ENCODE measurements at regions not wholly inside any gene's neighbourhood (a gene's known extent, or its start where the extent isn't known, plus 50 kb on each side); places are given as distances from the start of the nearest gene placed in this dataset.

GRCh38 chr5:133777951-133778350 is 165.6 kb upstream of the FSTL4 start:
- H3K4me1 Mint-ChIP-seq (ENCODE audit: low read depth) = no peaks in the 10 kb centered on the region
- H3K4me3 Mint-ChIP-seq (ENCODE audit: low read depth) = no peak overlapping the region
- no peak for TF ChIP-seq CTCF (IDR thresholded peaks at IDR 0.05; ENCODE audit: unreplicated experiment)
- DNase-seq (ENCODE audit: low spot score, unreplicated experiment) = no peak
- H3K9me3 Mint-ChIP-seq (ENCODE audit: low read depth) = no peaks in the 10 kb centered on the region
- peaks cover 4% of the 10 kb centered on the region for H3K27me3 Mint-ChIP-seq
- no peaks in the 10 kb centered on the region for H3K36me3 Mint-ChIP-seq (ENCODE audit: insufficient read depth)
- H3K27ac Mint-ChIP-seq = no peak overlapping the region

- peaks cover 4% of the 10 kb centered on the region for H3K27me3 Mint-ChIP-seq
- no peak for DNase-seq (ENCODE audit: low spot score, unreplicated experiment)
- H3K27ac Mint-ChIP-seq = no peak overlapping the region
- H3K4me3 Mint-ChIP-seq (ENCODE audit: low read depth) = no peak overlapping the region
- no peaks in the 10 kb centered on the region for H3K4me1 Mint-ChIP-seq (ENCODE audit: low read depth)
- no peak for TF ChIP-seq CTCF (IDR thresholded peaks at IDR 0.05; ENCODE audit: unreplicated experiment)
- no peaks in the 10 kb centered on the region for H3K36me3 Mint-ChIP-seq (ENCODE audit: insufficient read depth)
- H3K9me3 Mint-ChIP-seq (ENCODE audit: low read depth) = peaks cover 6% of the 10 kb centered on the region
Observed at GRCh38 chr5:133775584-133776304, 163.4 kb upstream of the FSTL4 start.

GRCh38 chr5:133773247-133774202 is 161.2 kb upstream of the FSTL4 start:
- H3K27me3 Mint-ChIP-seq = peaks cover 10% of the 10 kb centered on the region
- H3K4me1 Mint-ChIP-seq (ENCODE audit: low read depth) = no peaks in the 10 kb centered on the region

GRCh38 chr5:133769842-133770241 is 157.5 kb upstream of the FSTL4 start:
- H3K9me3 Mint-ChIP-seq (ENCODE audit: low read depth) = peaks cover 12% of the 10 kb centered on the region
- no peak overlapping the region for H3K4me3 Mint-ChIP-seq (ENCODE audit: low read depth)
- no peaks in the 10 kb centered on the region for H3K36me3 Mint-ChIP-seq (ENCODE audit: insufficient read depth)
- H3K4me1 Mint-ChIP-seq (ENCODE audit: low read depth) = no peaks in the 10 kb centered on the region
- no peak overlapping the region for H3K27ac Mint-ChIP-seq
- TF ChIP-seq CTCF (IDR thresholded peaks at IDR 0.05; ENCODE audit: unreplicated experiment) = no peak
- peaks cover 36% of the 10 kb centered on the region for H3K27me3 Mint-ChIP-seq
- no peak for DNase-seq (ENCODE audit: low spot score, unreplicated experiment)

More at GRCh38 chr5:133773247-133774202, 161.2 kb upstream of the FSTL4 start:
- TF ChIP-seq CTCF (IDR thresholded peaks at IDR 0.05; ENCODE audit: unreplicated experiment) = no peak
- Mint-ChIP-seq H3K9me3 (ENCODE audit: low read depth) (peaks cover 12% of the 10 kb centered on the region), H3K36me3 (ENCODE audit: insufficient read depth) (no peaks in the 10 kb centered on the region), H3K27ac (no peak overlapping the region), H3K4me3 (ENCODE audit: low read depth) (no peak overlapping the region)
- no peak for DNase-seq (ENCODE audit: low spot score, unreplicated experiment)

- no peaks in the 10 kb centered on the region for H3K36me3 Mint-ChIP-seq (ENCODE audit: insufficient read depth)
- DNase-seq (ENCODE audit: low spot score, unreplicated experiment) = no peak
- no peak for TF ChIP-seq CTCF (IDR thresholded peaks at IDR 0.05; ENCODE audit: unreplicated experiment)
- H3K4me3 Mint-ChIP-seq (ENCODE audit: low read depth) = no peak overlapping the region
- H3K9me3 Mint-ChIP-seq (ENCODE audit: low read depth) = no peaks in the 10 kb centered on the region
- no peaks in the 10 kb centered on the region for H3K4me1 Mint-ChIP-seq (ENCODE audit: low read depth)
- H3K27ac Mint-ChIP-seq = no peak overlapping the region
- peaks cover 32% of the 10 kb centered on the region for H3K27me3 Mint-ChIP-seq
Observed at GRCh38 chr5:133763744-133764143, 151.4 kb upstream of the FSTL4 start.

Measured in progenitor cell of endocrine pancreas (in vitro differentiated cells).